ENCODE measurements at regions not wholly inside any gene's neighbourhood (a gene's known extent, or its start where the extent isn't known, plus 50 kb on each side); places are given as distances from the start of the nearest gene placed in this dataset.

DNA sequence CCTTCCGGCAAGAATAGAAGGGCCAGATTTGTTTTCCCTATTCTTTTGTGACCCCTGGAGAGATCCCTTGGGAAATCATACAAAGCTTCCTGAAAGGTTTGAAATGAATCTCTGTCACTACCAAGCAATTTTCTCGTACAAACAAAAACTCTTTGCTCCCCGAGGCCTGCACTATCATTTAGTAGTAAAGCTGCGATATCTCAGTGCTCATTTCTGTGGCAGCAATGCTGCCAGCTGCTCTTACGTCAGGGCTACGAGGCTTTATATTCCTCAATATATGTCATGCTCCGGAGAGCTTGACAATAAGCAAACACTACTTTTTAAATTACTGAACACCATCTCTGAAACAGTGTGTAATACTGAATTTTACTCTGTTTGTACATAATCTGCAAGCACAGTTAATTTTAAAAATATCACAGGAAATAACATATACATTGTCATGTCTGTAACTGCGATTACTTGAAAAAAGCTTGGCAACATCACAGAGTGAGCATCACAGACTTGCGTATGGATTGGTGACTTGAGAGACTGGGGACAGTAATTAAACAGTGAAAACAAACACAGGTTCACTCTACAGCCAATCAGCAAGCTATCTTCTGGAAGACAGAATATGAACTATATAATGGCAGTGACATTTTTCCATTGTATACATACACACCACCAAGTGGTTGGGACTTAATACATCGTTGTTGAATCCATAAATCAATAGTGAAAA lies 403.3 kb upstream of the NETO1 start:
- TF ChIP-seq, protein P1, sequence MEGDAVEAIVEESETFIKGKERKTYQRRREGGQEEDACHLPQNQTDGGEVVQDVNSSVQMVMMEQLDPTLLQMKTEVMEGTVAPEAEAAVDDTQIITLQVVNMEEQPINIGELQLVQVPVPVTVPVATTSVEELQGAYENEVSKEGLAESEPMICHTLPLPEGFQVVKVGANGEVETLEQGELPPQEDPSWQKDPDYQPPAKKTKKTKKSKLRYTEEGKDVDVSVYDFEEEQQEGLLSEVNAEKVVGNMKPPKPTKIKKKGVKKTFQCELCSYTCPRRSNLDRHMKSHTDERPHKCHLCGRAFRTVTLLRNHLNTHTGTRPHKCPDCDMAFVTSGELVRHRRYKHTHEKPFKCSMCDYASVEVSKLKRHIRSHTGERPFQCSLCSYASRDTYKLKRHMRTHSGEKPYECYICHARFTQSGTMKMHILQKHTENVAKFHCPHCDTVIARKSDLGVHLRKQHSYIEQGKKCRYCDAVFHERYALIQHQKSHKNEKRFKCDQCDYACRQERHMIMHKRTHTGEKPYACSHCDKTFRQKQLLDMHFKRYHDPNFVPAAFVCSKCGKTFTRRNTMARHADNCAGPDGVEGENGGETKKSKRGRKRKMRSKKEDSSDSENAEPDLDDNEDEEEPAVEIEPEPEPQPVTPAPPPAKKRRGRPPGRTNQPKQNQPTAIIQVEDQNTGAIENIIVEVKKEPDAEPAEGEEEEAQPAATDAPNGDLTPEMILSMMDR (IDR thresholded peaks at IDR 0.05; ENCODE audit: borderline replicate concordance, control extremely low read depth, extremely low read depth, insufficient read depth, missing control alignments): no peak
- in situ Hi-C loops (cut with MboI; ENCODE audit: low sequenced_read_pairs, unreplicated experiment): no loop called here
- DNase-seq (ENCODE audit: low spot score): no peak

DNA sequence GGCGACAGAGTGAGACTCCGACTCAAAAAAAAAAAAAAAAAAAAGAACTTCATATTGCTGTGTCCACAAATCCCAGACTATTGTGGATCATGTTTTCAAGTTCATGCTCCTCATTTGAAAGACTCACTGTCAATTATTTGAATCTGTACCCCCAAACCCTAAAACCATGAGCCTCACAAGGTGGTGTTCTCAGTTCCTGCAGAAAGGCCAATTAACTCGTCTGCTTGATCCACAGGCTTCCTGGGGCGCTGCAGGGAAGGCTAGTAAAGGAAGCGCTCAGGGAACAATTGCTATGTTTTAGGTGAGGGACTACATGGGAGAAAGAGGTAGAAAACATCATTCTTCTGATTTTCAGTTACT lies 396.8 kb upstream of the NETO1 start:
- in situ Hi-C loops (cut with MboI; ENCODE audit: low sequenced_read_pairs, unreplicated experiment): no loop called here
- no peak for DNase-seq (ENCODE audit: low spot score)
- TF ChIP-seq, protein P1 (IDR thresholded peaks at IDR 0.05; ENCODE audit: borderline replicate concordance, control extremely low read depth, extremely low read depth, insufficient read depth, missing control alignments): no peak

DNA sequence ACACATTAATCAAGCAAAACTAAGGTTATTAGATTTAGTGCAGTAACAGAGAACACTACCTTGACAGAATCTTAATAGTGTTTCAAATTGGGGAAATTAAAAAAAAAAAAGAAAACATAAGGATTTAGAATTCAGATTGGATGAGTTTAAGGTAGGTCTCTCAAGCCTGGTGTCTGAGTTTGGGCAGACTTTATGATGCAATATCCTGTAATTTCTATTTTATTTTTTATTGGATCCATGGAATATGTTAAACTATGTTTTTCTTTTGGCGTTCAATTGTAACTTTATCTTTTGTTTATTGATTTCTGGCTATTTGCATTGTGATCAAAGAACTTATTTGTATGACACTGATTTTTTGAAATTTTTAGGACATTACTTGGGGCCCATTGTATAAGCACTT lies 394.1 kb upstream of the NETO1 start:
- TF ChIP-seq, protein P1 (IDR thresholded peaks at IDR 0.05; ENCODE audit: borderline replicate concordance, control extremely low read depth, extremely low read depth, insufficient read depth, missing control alignments): no peak
- in situ Hi-C loops (cut with MboI; ENCODE audit: low sequenced_read_pairs, unreplicated experiment): no loop called here
- no peak for DNase-seq (ENCODE audit: low spot score)

DNA sequence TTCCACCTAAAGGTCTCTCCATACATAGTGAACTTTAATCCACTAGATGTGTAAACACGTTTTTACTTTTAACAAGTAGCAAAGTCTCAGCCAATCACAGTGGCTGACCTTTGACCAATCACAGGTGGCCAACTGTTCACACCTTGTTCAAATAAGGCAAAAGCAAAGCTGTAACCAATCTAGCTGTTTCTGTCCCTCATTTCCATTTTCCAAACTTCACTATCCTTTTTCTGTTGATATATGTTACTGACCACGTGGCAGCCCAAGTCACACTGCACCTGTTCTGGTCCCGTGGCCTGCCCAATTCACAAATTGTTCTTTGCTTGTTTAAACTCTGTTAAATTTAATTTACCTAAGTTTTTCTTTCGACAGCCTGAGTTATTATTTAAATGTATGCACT lies 393.5 kb upstream of the NETO1 start:
- TF ChIP-seq, protein P1 (IDR thresholded peaks at IDR 0.05; ENCODE audit: borderline replicate concordance, control extremely low read depth, extremely low read depth, insufficient read depth, missing control alignments): no peak
- in situ Hi-C loops (cut with MboI; ENCODE audit: low sequenced_read_pairs, unreplicated experiment): no loop called here
- DNase-seq (ENCODE audit: low spot score): no peak

DNA sequence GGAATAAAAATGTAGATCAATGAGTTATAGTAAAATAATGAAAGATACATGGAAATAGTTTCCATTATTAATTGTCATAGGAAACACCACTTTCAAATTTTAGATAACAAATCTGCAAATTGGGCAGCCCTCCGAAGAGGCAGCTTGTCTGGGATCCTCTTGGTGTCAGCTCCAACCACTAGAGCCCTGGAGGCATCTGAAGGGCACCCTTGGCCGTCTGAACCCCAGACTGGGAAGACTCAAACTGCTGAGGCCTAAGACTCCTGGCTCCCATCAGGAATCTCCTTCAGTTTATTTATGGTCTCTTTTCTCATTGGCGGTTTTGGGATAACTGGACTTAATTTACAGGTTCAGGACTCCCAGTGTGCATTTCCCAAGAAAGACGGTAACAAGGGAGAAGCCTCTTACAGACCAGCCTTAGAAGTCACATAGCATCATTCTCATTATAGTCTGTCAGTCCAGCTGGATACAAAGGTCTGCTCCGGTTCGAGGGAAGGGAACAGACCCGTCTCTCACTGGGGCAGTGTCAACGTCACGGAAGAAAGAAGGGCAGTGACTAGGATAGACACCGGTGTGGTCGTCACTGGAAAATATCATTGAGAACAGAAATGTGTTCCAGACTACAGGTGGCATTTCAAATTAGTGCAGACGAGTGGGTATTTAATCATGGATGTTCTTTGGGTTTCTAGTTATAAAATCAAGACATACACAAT lies 390.7 kb upstream of the NETO1 start:
- DNase-seq (ENCODE audit: low spot score): no peak
- in situ Hi-C loops (cut with MboI; ENCODE audit: low sequenced_read_pairs, unreplicated experiment): no loop called here
- TF ChIP-seq, protein P1 (IDR thresholded peaks at IDR 0.05; ENCODE audit: borderline replicate concordance, control extremely low read depth, extremely low read depth, insufficient read depth, missing control alignments): no peak

DNA sequence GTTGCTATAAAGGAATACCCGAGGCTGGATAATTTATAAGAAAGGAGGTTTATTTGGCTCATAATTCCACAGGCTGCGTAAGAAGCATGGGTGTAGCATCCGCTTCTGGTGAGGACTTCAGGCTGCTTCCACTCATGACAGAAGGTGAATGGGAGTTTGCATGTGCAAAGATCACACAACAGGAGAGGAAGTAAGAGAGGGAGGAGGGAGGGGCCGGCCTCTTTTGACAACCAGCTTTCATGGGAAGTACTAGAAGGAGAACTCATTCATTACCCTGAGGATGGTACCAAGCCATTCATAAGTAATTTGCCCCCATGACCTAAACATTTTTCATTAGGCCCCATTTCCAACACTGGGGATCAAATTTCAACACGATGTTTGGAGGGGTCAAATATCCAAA lies 386.8 kb upstream of the NETO1 start:
- TF ChIP-seq, protein P1 (IDR thresholded peaks at IDR 0.05; ENCODE audit: borderline replicate concordance, control extremely low read depth, extremely low read depth, insufficient read depth, missing control alignments): no peak
- in situ Hi-C loops (cut with MboI; ENCODE audit: low sequenced_read_pairs, unreplicated experiment): no loop called here
- no peak for DNase-seq (ENCODE audit: low spot score)

All from GM13976 (cell line).